ENCODE measurements at regions not wholly inside any gene's neighbourhood (a gene's known extent, or its start where the extent isn't known, plus 50 kb on each side); places are given as distances from the start of the nearest gene placed in this dataset.
"Not testable (repeated sequence)": the region's sequence is repeated elsewhere in the genome, so short reads cannot be mapped to it uniquely, and the experiment has no call there.

DNA sequence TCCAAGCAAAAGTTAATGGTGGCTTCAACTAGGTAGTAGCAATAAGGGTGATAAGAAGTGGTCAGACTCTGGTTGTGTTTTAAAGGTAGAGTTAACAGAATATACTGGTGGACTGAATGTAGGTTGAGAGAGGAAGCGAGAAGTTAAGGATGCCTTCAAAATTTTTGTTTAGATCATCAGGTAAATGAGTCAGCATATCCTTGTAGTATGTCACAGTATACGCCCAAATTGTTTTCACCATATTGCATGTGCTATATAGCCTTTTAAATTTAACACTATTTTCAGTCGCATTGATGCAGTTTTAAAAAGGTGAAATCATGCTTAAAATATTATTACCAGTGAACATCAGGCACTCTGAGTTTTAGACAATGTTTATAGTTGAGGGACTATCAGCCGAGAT lies 74.6 kb downstream of the RBM11 start:
- no peaks in the 10 kb centered on the region for H3F3A ChIP-seq (ENCODE audit: control insufficient read depth, insufficient read depth)
- H3K36me3 ChIP-seq (ENCODE audit: control insufficient read depth, low read length) = no peaks in the 10 kb centered on the region
- no peaks in the 10 kb centered on the region for H4K20me1 ChIP-seq (ENCODE audit: control insufficient read depth, insufficient read depth, low read depth, low read length)
- no peak overlapping the region for H3K4me2 ChIP-seq (ENCODE audit: low read length)
- no peak for TF ChIP-seq EZH2phosphoT487 (IDR thresholded peaks at IDR 0.05; ENCODE audit: borderline replicate concordance, low read length)
- H3K79me2 ChIP-seq (ENCODE audit: control insufficient read depth, low read length) = no peaks in the 10 kb centered on the region
- H3K4me3 ChIP-seq (ENCODE audit: low read length) = no peak overlapping the region
- H3K27me3 ChIP-seq (ENCODE audit: control insufficient read depth, low read length) = no peaks in the 10 kb centered on the region
- H3K27ac ChIP-seq (ENCODE audit: low read depth, low read length) = no peak overlapping the region
- H3K4me1 ChIP-seq (ENCODE audit: control insufficient read depth, low read length) = no peaks in the 10 kb centered on the region
- H3K9me3 ChIP-seq (ENCODE audit: control insufficient read depth, insufficient read depth, low read length) = no peaks in the 10 kb centered on the region
- no peaks in the 10 kb centered on the region for H3K9me2 ChIP-seq (replicated peaks; ENCODE audit: control insufficient read depth, low read length)

DNA sequence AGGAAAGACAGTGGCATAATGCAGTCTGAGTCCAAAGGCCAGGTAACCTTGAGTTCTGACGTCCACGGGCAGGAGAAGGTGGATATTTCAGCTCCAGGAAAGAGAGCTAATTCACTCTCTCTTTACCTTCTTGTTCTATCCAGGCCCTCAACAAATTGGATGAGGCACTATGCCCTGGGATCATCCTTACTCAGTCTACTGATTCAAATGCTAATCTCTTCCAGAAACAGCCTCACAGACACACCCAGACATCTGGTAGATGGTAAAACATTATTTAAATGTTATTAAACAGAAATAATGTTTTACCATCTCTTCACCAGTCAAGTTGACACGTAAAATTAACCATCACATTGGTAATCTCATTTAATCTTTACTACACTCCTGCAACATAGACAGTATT lies 73.0 kb downstream of the RBM11 start:
- no peaks in the 10 kb centered on the region for H3K79me2 ChIP-seq (ENCODE audit: control insufficient read depth, low read length)
- H3K4me3 ChIP-seq (ENCODE audit: low read length) = no peak overlapping the region
- H3K36me3 ChIP-seq (ENCODE audit: control insufficient read depth, low read length) = no peaks in the 10 kb centered on the region
- no peaks in the 10 kb centered on the region for H3K27me3 ChIP-seq (ENCODE audit: control insufficient read depth, low read length)
- no peak for TF ChIP-seq EZH2phosphoT487 (IDR thresholded peaks at IDR 0.05; ENCODE audit: borderline replicate concordance, low read length)
- TF ChIP-seq, protein P1, sequence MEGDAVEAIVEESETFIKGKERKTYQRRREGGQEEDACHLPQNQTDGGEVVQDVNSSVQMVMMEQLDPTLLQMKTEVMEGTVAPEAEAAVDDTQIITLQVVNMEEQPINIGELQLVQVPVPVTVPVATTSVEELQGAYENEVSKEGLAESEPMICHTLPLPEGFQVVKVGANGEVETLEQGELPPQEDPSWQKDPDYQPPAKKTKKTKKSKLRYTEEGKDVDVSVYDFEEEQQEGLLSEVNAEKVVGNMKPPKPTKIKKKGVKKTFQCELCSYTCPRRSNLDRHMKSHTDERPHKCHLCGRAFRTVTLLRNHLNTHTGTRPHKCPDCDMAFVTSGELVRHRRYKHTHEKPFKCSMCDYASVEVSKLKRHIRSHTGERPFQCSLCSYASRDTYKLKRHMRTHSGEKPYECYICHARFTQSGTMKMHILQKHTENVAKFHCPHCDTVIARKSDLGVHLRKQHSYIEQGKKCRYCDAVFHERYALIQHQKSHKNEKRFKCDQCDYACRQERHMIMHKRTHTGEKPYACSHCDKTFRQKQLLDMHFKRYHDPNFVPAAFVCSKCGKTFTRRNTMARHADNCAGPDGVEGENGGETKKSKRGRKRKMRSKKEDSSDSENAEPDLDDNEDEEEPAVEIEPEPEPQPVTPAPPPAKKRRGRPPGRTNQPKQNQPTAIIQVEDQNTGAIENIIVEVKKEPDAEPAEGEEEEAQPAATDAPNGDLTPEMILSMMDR (IDR thresholded peaks at IDR 0.05; ENCODE audit: low read depth, low read length, poor library complexity, severe bottlenecking) = no peak
- H3K4me1 ChIP-seq (ENCODE audit: control insufficient read depth, low read length) = no peaks in the 10 kb centered on the region
- no peak overlapping the region for H3K4me2 ChIP-seq (ENCODE audit: low read length)
- no peaks in the 10 kb centered on the region for H3F3A ChIP-seq (ENCODE audit: control insufficient read depth, insufficient read depth)
- no peaks in the 10 kb centered on the region for H3K9me2 ChIP-seq (replicated peaks; ENCODE audit: control insufficient read depth, low read length)
- H3K9me3 ChIP-seq (ENCODE audit: control insufficient read depth, insufficient read depth, low read length) = no peaks in the 10 kb centered on the region
- no peak overlapping the region for H3K27ac ChIP-seq (ENCODE audit: low read depth, low read length)
- H4K20me1 ChIP-seq (ENCODE audit: control insufficient read depth, insufficient read depth, low read depth, low read length) = no peaks in the 10 kb centered on the region

DNA sequence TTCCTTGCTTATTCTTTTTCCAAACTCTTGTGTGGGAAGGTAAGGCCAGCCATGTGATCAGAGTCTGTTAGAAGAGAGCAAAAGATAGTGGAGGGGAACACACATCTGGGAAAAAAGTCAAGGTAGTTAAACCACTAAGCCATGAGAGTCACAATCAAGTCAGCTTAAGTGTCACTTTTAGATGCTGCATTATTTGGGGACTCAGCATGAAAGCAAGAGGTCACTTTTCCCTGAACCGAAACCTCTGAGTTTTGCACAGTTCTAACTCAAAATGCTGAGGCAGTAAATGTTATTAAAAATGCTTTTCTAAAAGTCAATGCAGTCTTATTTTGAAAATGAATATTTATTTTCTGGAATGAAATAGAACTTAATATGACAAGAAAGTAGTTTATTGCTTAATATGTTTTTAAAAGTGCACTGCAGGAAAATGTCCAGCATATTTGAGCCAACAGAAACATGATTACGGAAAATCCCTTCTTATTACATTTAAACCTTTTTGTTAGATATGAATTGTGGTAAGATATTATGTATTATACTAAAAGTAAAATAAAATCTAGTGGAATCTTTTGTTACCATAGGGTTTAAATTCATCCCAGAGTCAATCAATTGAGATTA lies 69.3 kb downstream of the RBM11 start:
- Histone ChIP-seq H3K79me2 (ENCODE audit: control insufficient read depth, low read length) (no peaks in the 10 kb centered on the region), H4K20me1 (ENCODE audit: control insufficient read depth, insufficient read depth, low read depth, low read length) (no peaks in the 10 kb centered on the region), H3K27ac (ENCODE audit: low read depth, low read length) (no peak overlapping the region), H3K9me3 (ENCODE audit: control insufficient read depth, insufficient read depth, low read length) (no peaks in the 10 kb centered on the region), H3K36me3 (ENCODE audit: control insufficient read depth, low read length) (no peaks in the 10 kb centered on the region), H3K4me2 (ENCODE audit: low read length) (no peak overlapping the region), H3K27me3 (ENCODE audit: control insufficient read depth, low read length) (no peaks in the 10 kb centered on the region), H3K4me1 (ENCODE audit: control insufficient read depth, low read length) (no peaks in the 10 kb centered on the region), H3K4me3 (ENCODE audit: low read length) (no peak overlapping the region), H3K9me2 (replicated peaks; ENCODE audit: control insufficient read depth, low read length) (no peaks in the 10 kb centered on the region), H3F3A (ENCODE audit: control insufficient read depth, insufficient read depth) (no peaks in the 10 kb centered on the region)
- TF ChIP-seq, protein P1 (IDR thresholded peaks at IDR 0.05; ENCODE audit: low read depth, low read length, poor library complexity, severe bottlenecking) = no peak
- TF ChIP-seq EZH2phosphoT487 (IDR thresholded peaks at IDR 0.05; ENCODE audit: borderline replicate concordance, low read length) = no peak

DNA sequence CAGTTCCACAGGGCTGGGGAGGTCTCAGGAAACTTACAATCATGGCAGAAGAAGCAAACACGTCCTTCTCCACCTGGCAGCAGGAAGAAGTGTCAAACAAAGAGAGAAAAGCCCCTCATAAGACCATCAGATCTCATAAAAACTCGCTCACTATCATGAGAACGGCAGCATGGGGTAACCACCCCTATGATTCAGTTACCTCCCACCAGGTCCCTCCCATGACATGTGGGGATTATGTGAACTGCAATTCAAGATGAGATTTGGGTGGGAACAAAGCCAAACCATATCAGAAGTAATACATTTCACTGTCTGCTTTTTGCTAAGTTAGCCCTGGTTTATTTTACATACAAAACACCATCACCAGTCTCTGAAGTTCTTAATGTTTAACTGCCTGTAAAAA lies 68.5 kb downstream of the RBM11 start:
- Histone ChIP-seq H3K27me3 (ENCODE audit: control insufficient read depth, low read length) (no peaks in the 10 kb centered on the region), H4K20me1 (ENCODE audit: control insufficient read depth, insufficient read depth, low read depth, low read length) (no peaks in the 10 kb centered on the region), H3K9me2 (replicated peaks; ENCODE audit: control insufficient read depth, low read length) (no peaks in the 10 kb centered on the region), H3K79me2 (ENCODE audit: control insufficient read depth, low read length) (no peaks in the 10 kb centered on the region), H3K4me3 (ENCODE audit: low read length) (no peak overlapping the region), H3K4me2 (ENCODE audit: low read length) (no peak overlapping the region), H3F3A (ENCODE audit: control insufficient read depth, insufficient read depth) (no peaks in the 10 kb centered on the region), H3K9me3 (ENCODE audit: control insufficient read depth, insufficient read depth, low read length) (no peaks in the 10 kb centered on the region), H3K27ac (ENCODE audit: low read depth, low read length) (no peak overlapping the region), H3K4me1 (ENCODE audit: control insufficient read depth, low read length) (no peaks in the 10 kb centered on the region), H3K36me3 (ENCODE audit: control insufficient read depth, low read length) (no peaks in the 10 kb centered on the region)
- TF ChIP-seq, protein P1 (IDR thresholded peaks at IDR 0.05; ENCODE audit: low read depth, low read length, poor library complexity, severe bottlenecking) = no peak
- TF ChIP-seq EZH2phosphoT487 (IDR thresholded peaks at IDR 0.05; ENCODE audit: borderline replicate concordance, low read length) = no peak

DNA sequence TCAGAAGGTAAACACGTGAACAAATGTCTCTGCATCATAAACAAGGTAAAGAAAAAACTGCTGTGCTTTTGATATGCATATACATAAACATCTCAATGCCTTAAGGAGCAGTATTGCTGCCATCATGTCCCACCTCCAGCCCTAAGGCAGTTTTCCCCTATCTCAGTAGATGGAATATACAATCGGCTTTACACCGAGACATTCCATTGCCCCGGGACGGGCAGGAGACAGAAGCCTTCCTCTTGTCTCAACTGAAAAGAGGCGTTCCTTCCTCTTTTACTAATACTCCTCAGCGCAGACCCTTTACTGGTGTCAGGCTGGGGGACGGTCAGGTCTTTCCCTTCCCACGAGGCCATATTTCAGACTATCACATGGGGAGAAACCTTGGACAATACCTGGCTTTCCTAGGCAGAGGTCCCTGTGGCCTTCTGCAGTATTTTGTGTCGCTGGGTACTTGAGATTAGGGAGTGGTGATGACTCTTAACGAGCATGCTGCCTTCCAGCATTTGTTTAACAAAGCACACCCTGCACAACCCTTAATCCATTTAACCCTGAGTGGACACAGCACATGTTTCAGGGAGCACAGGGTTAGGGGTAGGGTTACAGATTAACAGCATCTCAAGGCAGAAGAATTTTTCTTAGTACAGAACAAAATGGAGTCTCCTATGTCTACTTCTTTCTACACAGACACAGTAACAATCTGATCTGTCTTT lies 65.4 kb downstream of the RBM11 start:
- not testable (repeated sequence) for H3K4me1 ChIP-seq (ENCODE audit: control insufficient read depth, low read length); H3F3A ChIP-seq (ENCODE audit: control insufficient read depth, insufficient read depth); H3K36me3 ChIP-seq (ENCODE audit: control insufficient read depth, low read length); H3K79me2 ChIP-seq (ENCODE audit: control insufficient read depth, low read length); H3K27ac ChIP-seq (ENCODE audit: low read depth, low read length); H4K20me1 ChIP-seq (ENCODE audit: control insufficient read depth, insufficient read depth, low read depth, low read length); H3K4me2 ChIP-seq (ENCODE audit: low read length); H3K4me3 ChIP-seq (ENCODE audit: low read length); H3K27me3 ChIP-seq (ENCODE audit: control insufficient read depth, low read length); H3K9me3 ChIP-seq (ENCODE audit: control insufficient read depth, insufficient read depth, low read length); H3K9me2 ChIP-seq (replicated peaks; ENCODE audit: control insufficient read depth, low read length)
